Amygdala (tissue), 56 donors: ENCODE measurements at regions not wholly inside any gene's neighbourhood (a gene's known extent, or its start where the extent isn't known, plus 50 kb on each side); places are given as distances from the start of the nearest gene placed in this dataset.

Source experiments
- DNase-seq, 56 donors: peaks; one replicate each; lab custom pipeline; 2025; lab: John Stamatoyannopoulos, UW

- peak in 2 of 56 donors; percentile 8 to 18 for DNase-seq
Observed at GRCh38 chr1:238257018-238257621, 366.4 kb upstream of the ZP4 start.

GRCh38 chr1:238254935-238255334, 364.2 kb upstream of the ZP4 start:
- no peak for DNase-seq

GRCh38 chr1:238252033-238252802, 361.5 kb upstream of the ZP4 start:
- DNase-seq = peak in 41 of 56 donors; percentile 3 to 79 (median 25)

GRCh38 chr1:238248356-238248755, 357.6 kb upstream of the ZP4 start:
- no peak for DNase-seq

- DNase-seq = no peak
Observed at GRCh38 chr1:238242181-238242580, 351.5 kb upstream of the ZP4 start.

GRCh38 chr1:238241607-238242006, 350.9 kb upstream of the ZP4 start:
- no peak for DNase-seq

- no peak for DNase-seq
Observed at GRCh38 chr1:238239343-238239742, 348.6 kb upstream of the ZP4 start.

- DNase-seq = no peak
Observed at GRCh38 chr1:238233966-238234365, 343.2 kb upstream of the ZP4 start.

- peak in 5 of 56 donors; percentile 1 to 40 (median 3) for DNase-seq
Observed at GRCh38 chr1:238232084-238232710, 341.5 kb upstream of the ZP4 start.

GRCh38 chr1:238226810-238227209, 336.1 kb upstream of the ZP4 start:
- no peak for DNase-seq

- no peak for DNase-seq
Observed at GRCh38 chr1:238223076-238223640, 332.4 kb upstream of the ZP4 start.

- DNase-seq = no peak
Observed at GRCh38 chr1:238221738-238222137, 331.0 kb upstream of the ZP4 start.

- no peak for DNase-seq
Observed at GRCh38 chr1:238214449-238214848, 323.7 kb upstream of the ZP4 start.

GRCh38 chr1:238205045-238205662, 314.4 kb upstream of the ZP4 start:
- no peak for DNase-seq

- no peak for DNase-seq
Observed at GRCh38 chr1:238201992-238202391, 311.3 kb upstream of the ZP4 start.

GRCh38 chr1:238199325-238199724, 308.6 kb upstream of the ZP4 start:
- no peak for DNase-seq

- no peak for DNase-seq
Observed at GRCh38 chr1:238196516-238196915, 305.8 kb upstream of the ZP4 start.

GRCh38 chr1:238191170-238191569, 300.4 kb upstream of the ZP4 start:
- no peak for DNase-seq

- no peak for DNase-seq
Observed at GRCh38 chr1:238187575-238187949, 296.8 kb upstream of the ZP4 start.

GRCh38 chr1:238186887-238187574, 296.3 kb upstream of the ZP4 start:
- no peak for DNase-seq
